ENCODE measurements at regions not wholly inside any gene's neighbourhood (a gene's known extent, or its start where the extent isn't known, plus 50 kb on each side); places are given as distances from the start of the nearest gene placed in this dataset.

DNA sequence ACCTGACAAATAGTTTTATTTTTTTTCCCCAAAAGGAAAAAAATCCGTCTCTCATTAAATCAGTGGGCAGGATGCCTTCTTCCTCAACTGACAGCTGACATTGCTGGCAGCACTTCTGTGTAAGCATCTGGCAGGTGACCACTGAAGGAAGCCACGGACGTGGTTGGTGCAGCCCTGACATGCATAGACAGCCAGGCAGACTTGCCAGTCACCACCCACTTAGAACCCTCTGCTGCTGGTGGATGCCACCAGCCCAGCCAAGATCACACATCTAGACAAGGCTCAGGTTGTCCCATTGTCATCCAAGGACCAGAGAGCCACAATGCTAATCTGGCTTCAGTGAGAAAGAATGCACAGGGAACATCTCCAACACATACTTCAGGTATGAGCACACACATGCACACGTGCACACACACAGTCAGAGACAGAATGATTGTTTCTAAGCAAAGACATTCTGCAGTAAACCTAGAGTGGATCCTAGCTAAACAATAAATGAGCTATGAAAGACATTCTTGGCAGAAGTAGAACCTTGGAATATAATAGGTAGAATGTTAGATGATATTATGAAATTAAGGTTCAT is 49.8 kb upstream of the BMAL1 start:
- no peak for DNase-seq (ENCODE audit: low read depth)
- in situ Hi-C loops (cut with HindIII; ENCODE audit: low pct_unique_long_range_greater_than_20kb, low sequenced_read_pairs): no loop called here
